LNCaP clone FGC (cell line): ENCODE measurements at regions not wholly inside any gene's neighbourhood (a gene's known extent, or its start where the extent isn't known, plus 50 kb on each side); places are given as distances from the start of the nearest gene placed in this dataset.

Experiments
- DNase-seq: peaks from one replicate; pipeline ENCODE4 v3.0.0-alpha.2; 2011; ENCODE audit warnings: low read depth
- H3K4me3 ChIP-seq: 2 replicates; pipeline ENCODE4 v1.5.1; 2011; ENCODE audit warnings: mild to moderate bottlenecking, low read depth, low read length, control low read depth
- CTCF ChIP-seq: IDR thresholded peaks from 2 replicates; pipeline ENCODE4 v1.5.1; 2012; ENCODE audit warnings: mild to moderate bottlenecking; ENCODE audit not compliant: control insufficient read depth, insufficient read depth; ENCODE audit errors: extremely low read depth

- H3K4me3 ChIP-seq, result no peak overlapping the region
- TF ChIP-seq CTCF, result no peak
- no peak for DNase-seq
Measured at GRCh38 chr13:34545461-34545860, 396.6 kb upstream of the NBEA start.

- H3K4me3 ChIP-seq, result no peak overlapping the region
- no peak for TF ChIP-seq CTCF
- no peak for DNase-seq
Measured at GRCh38 chr13:34546344-34547250, 395.5 kb upstream of the NBEA start.

GRCh38 chr13:34547929-34548328, 394.1 kb upstream of the NBEA start:
- DNase-seq, result no peak
- no peak overlapping the region for H3K4me3 ChIP-seq
- no peak for TF ChIP-seq CTCF

GRCh38 chr13:34553376-34553775, 388.7 kb upstream of the NBEA start:
- no peak overlapping the region for H3K4me3 ChIP-seq
- DNase-seq, result no peak
- no peak for TF ChIP-seq CTCF

GRCh38 chr13:34555988-34556387, 386.1 kb upstream of the NBEA start:
- DNase-seq, result no peak
- no peak overlapping the region for H3K4me3 ChIP-seq
- no peak for TF ChIP-seq CTCF

- DNase-seq, result no peak
- H3K4me3 ChIP-seq, result no peak overlapping the region
- no peak for TF ChIP-seq CTCF
Measured at GRCh38 chr13:34561033-34561432, 381.0 kb upstream of the NBEA start.

GRCh38 chr13:34567597-34567996, 374.5 kb upstream of the NBEA start:
- H3K4me3 ChIP-seq, result no peak overlapping the region
- no peak for DNase-seq

More at GRCh38 chr13:34567597-34567996, 374.5 kb upstream of the NBEA start:
- TF ChIP-seq CTCF, result no peak
